GM23248 (cell line): ENCODE measurements at regions not wholly inside any gene's neighbourhood (a gene's known extent, or its start where the extent isn't known, plus 50 kb on each side); places are given as distances from the start of the nearest gene placed in this dataset.

Experiments used
- DNase-seq: peaks from one replicate; pipeline ENCODE4 v3.0.0-alpha.2; 2015
- H2AFZ ChIP-seq: fragments of 200-600 bp; sonication (generic); 2 replicates; pipeline ENCODE4 v1.6.1; 2016; ENCODE audit warnings: antibody characterized with exemption
- H3F3A ChIP-seq: fragments of 200-600 bp; sonication (generic); 2 replicates; pipeline ENCODE4 v1.6.1; 2016; ENCODE audit warnings: mild to moderate bottlenecking, antibody characterized with exemption, mixed run types; ENCODE audit not compliant: insufficient read depth
- H3K27ac ChIP-seq: fragments of 200-600 bp; sonication (generic); 2 replicates; pipeline ENCODE4 v1.5.1; 2016; ENCODE audit warnings: mild to moderate bottlenecking
- H3K27me3 ChIP-seq: fragments of 200-600 bp; sonication (generic); replicated peaks from 2 replicates; pipeline ENCODE4 v1.6.1; 2016; ENCODE audit warnings: mild to moderate bottlenecking; ENCODE audit not compliant: insufficient read depth
- H3K36me3 ChIP-seq: fragments of 200-600 bp; sonication (generic); 2 replicates; pipeline ENCODE4 v1.6.1; 2016; ENCODE audit warnings: low read depth, mild to moderate bottlenecking
- H3K4me1 ChIP-seq: fragments of 200-600 bp; sonication (generic); 2 replicates; pipeline ENCODE4 v1.6.1; 2016; ENCODE audit warnings: mild to moderate bottlenecking; ENCODE audit not compliant: insufficient read depth
- H3K4me2 ChIP-seq: fragments of 200-600 bp; sonication (generic); one replicate; pipeline ENCODE4 v1.6.1; 2016; ENCODE audit warnings: mild to moderate bottlenecking; ENCODE audit not compliant: unreplicated experiment
- H3K4me3 ChIP-seq: fragments of 200-600 bp; sonication (generic); 2 replicates; pipeline ENCODE4 v1.5.1; 2016; ENCODE audit warnings: mild to moderate bottlenecking
- H3K79me2 ChIP-seq: fragments of 200-600 bp; sonication (generic); 2 replicates; pipeline ENCODE4 v1.6.1; 2016; ENCODE audit warnings: mild to moderate bottlenecking; ENCODE audit not compliant: insufficient read depth
- H3K9ac ChIP-seq: fragments of 200-600 bp; sonication (generic); 2 replicates; pipeline ENCODE4 v1.6.1; 2016; ENCODE audit warnings: mild to moderate bottlenecking
- H3K9me2 ChIP-seq: fragments of 200-600 bp; sonication (generic); 2 replicates; pipeline ENCODE4 v1.6.1; 2016; ENCODE audit warnings: mixed run types, mild to moderate bottlenecking, moderate library complexity; ENCODE audit not compliant: insufficient read depth
- H3K9me3 ChIP-seq: fragments of 200-600 bp; sonication (generic); one replicate; pipeline ENCODE4 v1.6.1; 2017; ENCODE audit warnings: low read depth
- H4K20me1 ChIP-seq: fragments of 200-600 bp; sonication (generic); 2 replicates; pipeline ENCODE4 v1.6.0; 2016; ENCODE audit not compliant: insufficient read depth
- EZH2 ChIP-seq: fragments of 200-600 bp; sonication (generic); IDR thresholded peaks from 2 replicates; pipeline ENCODE4 v1.6.1; 2018; ENCODE audit warnings: antibody characterized with exemption, mild to moderate bottlenecking; ENCODE audit not compliant: insufficient read depth, poor library complexity, severe bottlenecking
- EZH2phosphoT487 ChIP-seq: fragments of 200-600 bp; sonication (generic); IDR thresholded peaks from 2 replicates; pipeline ENCODE4 v1.6.1; 2018; ENCODE audit warnings: antibody characterized with exemption, moderate library complexity, mild to moderate bottlenecking, low read depth; ENCODE audit not compliant: insufficient read depth
- WGBS, 2 experiments: methylation state at CpG; one replicate each; pipeline ENCODE4 v1.1.6; 2015 to 2017; ENCODE audit warnings: low lambda C conversion rate in 2 of 2, low coverage in 1 of 2; ENCODE audit errors: missing lambda C conversion rate in 2 of 2; 5-methylcytosine and 5-hydroxymethylcytosine counted together
- in situ Hi-C: fragments of 300-500 bp; cut with MboI; formaldehyde crosslinking; loops from 2 replicates; pipeline ENCODE4 v1.15.0; 2020

- Histone ChIP-seq H3K36me3 (no peaks in the 10 kb centered on the region), H3K9me3 (no peaks in the 10 kb centered on the region), H3K4me1 (no peaks in the 10 kb centered on the region), H3K9ac (no peak overlapping the region), H4K20me1 (no peaks in the 10 kb centered on the region), H3K79me2 (no peaks in the 10 kb centered on the region), H3K4me2 (no peak overlapping the region), H3K4me3 (no peak overlapping the region), H3K27ac (no peak overlapping the region), H3K9me2 (no peaks in the 10 kb centered on the region), H2AFZ (no peak overlapping the region), H3K27me3 (no peaks in the 10 kb centered on the region), H3F3A (no peaks in the 10 kb centered on the region)
- in situ Hi-C loops, result loop anchor here (25.0 kb wide), 1 partner anchor 1281 kb away; no protein-coding TSS in a partner anchor
- TF ChIP-seq EZH2 (no peak), EZH2phosphoT487 (no peak)
- WGBS, 2 experiments, result 48 to 49% methylated on average over 2 of the region's 2 CpGs
- no peak for DNase-seq
Observed at GRCh38 chr4:23130845-23131244, 438.1 kb downstream of the GBA3 start.

GRCh38 chr4:23125118-23125517, 432.4 kb downstream of the GBA3 start:
- in situ Hi-C loops, result loop anchor here (25.0 kb wide), 1 partner anchor 1287 kb away; no protein-coding TSS in a partner anchor
- Histone ChIP-seq H3K9me2 (no peaks in the 10 kb centered on the region), H3F3A (no peaks in the 10 kb centered on the region), H3K4me3 (no peak overlapping the region), H3K79me2 (no peaks in the 10 kb centered on the region), H4K20me1 (no peaks in the 10 kb centered on the region), H3K9me3 (no peaks in the 10 kb centered on the region), H3K27ac (no peak overlapping the region), H3K4me2 (no peak overlapping the region), H3K9ac (no peak overlapping the region), H3K4me1 (no peaks in the 10 kb centered on the region), H2AFZ (no peak overlapping the region), H3K27me3 (no peaks in the 10 kb centered on the region), H3K36me3 (no peaks in the 10 kb centered on the region)
- DNase-seq, result no peak
- TF ChIP-seq EZH2phosphoT487 (no peak), EZH2 (no peak)
- 65 to 66% methylated on average over 6 of the region's 6 CpGs for WGBS, 2 experiments

- 56 to 68% methylated on average over 2 of the region's 2 CpGs for WGBS, 2 experiments
- no peaks in the 10 kb centered on the region for H3K9me2 ChIP-seq
- H3K36me3 ChIP-seq, result no peaks in the 10 kb centered on the region
- in situ Hi-C loops, result no loop called here
- no peak overlapping the region for H3K9ac ChIP-seq
- no peaks in the 10 kb centered on the region for H4K20me1 ChIP-seq
- TF ChIP-seq EZH2 (no peak), EZH2phosphoT487 (no peak)
- H3K4me1 ChIP-seq, result no peaks in the 10 kb centered on the region
- no peak overlapping the region for H2AFZ ChIP-seq
- H3F3A ChIP-seq, result no peaks in the 10 kb centered on the region
- H3K4me2 ChIP-seq, result no peak overlapping the region
- DNase-seq, result no peak
- H3K27ac ChIP-seq, result no peak overlapping the region
- H3K4me3 ChIP-seq, result no peak overlapping the region
- no peaks in the 10 kb centered on the region for H3K27me3 ChIP-seq
- H3K9me3 ChIP-seq, result no peaks in the 10 kb centered on the region
- H3K79me2 ChIP-seq, result no peaks in the 10 kb centered on the region
Observed at GRCh38 chr4:23122666-23123400, 430.1 kb downstream of the GBA3 start.

- no peak for DNase-seq
- Histone ChIP-seq H2AFZ (no peak overlapping the region), H3K4me3 (no peak overlapping the region), H3F3A (no peaks in the 10 kb centered on the region), H3K36me3 (no peaks in the 10 kb centered on the region), H3K27me3 (no peaks in the 10 kb centered on the region), H3K9me2 (no peaks in the 10 kb centered on the region), H3K27ac (no peak overlapping the region), H3K9ac (no peak overlapping the region), H4K20me1 (no peaks in the 10 kb centered on the region), H3K9me3 (no peaks in the 10 kb centered on the region), H3K79me2 (no peaks in the 10 kb centered on the region), H3K4me1 (no peaks in the 10 kb centered on the region), H3K4me2 (no peak overlapping the region)
- 6 to 12% methylated on average over 3 of the region's 3 CpGs for WGBS, 2 experiments
- in situ Hi-C loops, result no loop called here
- TF ChIP-seq EZH2phosphoT487, result no peak
- TF ChIP-seq EZH2, result no peak
Observed at GRCh38 chr4:23120374-23120773, 427.6 kb downstream of the GBA3 start.
